HCT116 (cell line): ENCODE measurements at regions not wholly inside any gene's neighbourhood (a gene's known extent, or its start where the extent isn't known, plus 50 kb on each side); places are given as distances from the start of the nearest gene placed in this dataset.

Experiments used
- ATAC-seq: fragments of 200-7000 bp; cut with Tn5 transposase; 2 replicates; pipeline ENCODE4 v1.9.1; 2020; ENCODE audit warnings: mild to moderate bottlenecking, moderate library complexity
- BruUV-seq: library from RNA; stranded (reverse); fragments of 400-500 nt; replicated peaks from 2 replicates; lab custom pipeline; 2021; lab: Mats Ljungman, UMichigan
- CTCF ChIA-PET: fragments of 300-600 bp; sonication (Branson Sonifier 250); formaldehyde crosslinking; loops from one replicate; lab custom pipeline; 2021; ENCODE audit warnings: antibody characterized with exemption; lab: Charles Lee
- POLR2A ChIA-PET: fragments of 300-600, 350-600 bp; sonication (Branson Sonifier 250); formaldehyde crosslinking; loops from one replicate; lab custom pipeline; 2021; ENCODE audit warnings: antibody characterized with exemption; lab: Charles Lee
- RAD21 ChIA-PET, 2 experiments: fragments of 300-600 bp; sonication (Branson Sonifier 250); formaldehyde crosslinking; loops; one replicate each; lab custom pipeline; 2023; ENCODE audit warnings: low total read pairs in 2 of 2; ENCODE audit not compliant: uncharacterized antibody in 2 of 2, unreplicated experiment in 2 of 2, low non-redundant PET in 1 of 2; lab: Charles Lee
- DNase-seq: peaks from one replicate; pipeline ENCODE4 v3.0.0-alpha.2; 2010; ENCODE audit warnings: low read depth, low spot score
- H2AFZ ChIP-seq: fragments of 200-600 bp; shearing (Covaris generic), sonication (generic); 2 replicates; pipeline ENCODE4 v1.6.1; 2017; ENCODE audit warnings: low read depth, mixed run types, mixed read lengths, antibody characterized with exemption, low read length; ENCODE audit not compliant: poor library complexity, severe bottlenecking
- H3K27ac ChIP-seq: 2 replicates; pipeline ENCODE4 v1.5.1; 2012; ENCODE audit warnings: low read depth, low read length
- H3K27me3 ChIP-seq: fragments of 200-600 bp; sonication (generic); 2 replicates; pipeline ENCODE4 v1.6.1; 2016; ENCODE audit warnings: mixed run types, low read length, mixed read lengths; ENCODE audit not compliant: insufficient read depth
- H3K36me3 ChIP-seq, 2 experiments: fragments of 200-500 bp in 1 of 2; fragments of 200-600 bp in 1 of 2; sonication (Bioruptor generic) in 1 of 2; sonication (generic) in 1 of 2; 2 replicates each; pipeline versions ENCODE4 v1.5.1 to v1.6.1; 2014 to 2016; ENCODE audit warnings: low read length in 2 of 2, inconsistent platforms in 1 of 2, mixed read lengths in 1 of 2, mixed run types in 1 of 2; ENCODE audit not compliant: insufficient read depth in 2 of 2, control insufficient read depth in 1 of 2
- H3K4me1 ChIP-seq, 2 experiments: fragments of 200-600 bp in 1 of 2; sonication (generic) in 1 of 2; 2 replicates each; pipeline versions ENCODE4 v1.5.1 to v1.6.1; 2012 to 2017; ENCODE audit warnings: low read length in 2 of 2, inconsistent platforms in 1 of 2, mild to moderate bottlenecking in 1 of 2, mixed read lengths in 1 of 2, mixed run types in 1 of 2, moderate library complexity in 1 of 2; ENCODE audit not compliant: insufficient read depth in 2 of 2, control insufficient read depth in 1 of 2
- H3K4me2 ChIP-seq: fragments of 200-600 bp; sonication (generic); 2 replicates; pipeline ENCODE4 v1.6.1; 2017; ENCODE audit warnings: mixed run types, low read length, mixed read lengths
- H3K4me3 ChIP-seq, 2 experiments: fragments of 200-600 bp in 1 of 2; sonication (generic) in 1 of 2; replicated peaks in 1 of 2; 2 replicates each; pipeline ENCODE4 v1.5.1; 2011 to 2016; ENCODE audit warnings: low read length in 2 of 2, control low read depth in 1 of 2, low read depth in 1 of 2, mild to moderate bottlenecking in 1 of 2, mixed read lengths in 1 of 2, mixed run types in 1 of 2
- H3K79me2 ChIP-seq: fragments of 200-600 bp; sonication (generic); 2 replicates; pipeline ENCODE4 v1.6.1; 2017; ENCODE audit warnings: mild to moderate bottlenecking, mixed run types, low read length, moderate library complexity, mixed read lengths; ENCODE audit not compliant: insufficient read depth
- H3K9ac ChIP-seq: fragments of 200-600 bp; sonication (generic); 2 replicates; pipeline ENCODE4 v1.6.1; 2016; ENCODE audit warnings: low read length, mixed read lengths
- H3K9me2 ChIP-seq: fragments of 200-600 bp; sonication (generic), shearing (Covaris generic); 2 replicates; pipeline ENCODE4 v1.6.1; 2017; ENCODE audit warnings: mixed run types, mild to moderate bottlenecking, moderate library complexity; ENCODE audit not compliant: insufficient read depth
- H3K9me3 ChIP-seq, 2 experiments: fragments of 200-500 bp in 1 of 2; fragments of 200-600 bp in 1 of 2; sonication (Bioruptor generic) in 1 of 2; sonication (generic) in 1 of 2; 2 replicates each; pipeline ENCODE4 v1.6.1; 2014 to 2017; ENCODE audit warnings: low read length in 2 of 2, mixed read lengths in 2 of 2, inconsistent platforms in 1 of 2, low read depth in 1 of 2, mild to moderate bottlenecking in 1 of 2, mixed run types in 1 of 2, moderate library complexity in 1 of 2; ENCODE audit not compliant: control insufficient read depth in 1 of 2, insufficient read depth in 1 of 2
- H4K20me1 ChIP-seq: fragments of 200-600 bp; sonication (generic), shearing (Covaris generic); 2 replicates; pipeline ENCODE4 v1.6.1; 2017; ENCODE audit warnings: mixed run types, mild to moderate bottlenecking, moderate library complexity; ENCODE audit not compliant: insufficient read depth
- ATF3 ChIP-seq: IDR thresholded peaks from 2 replicates; pipeline ENCODE4 v1.6.1; 2012
- CBX3 ChIP-seq: IDR thresholded peaks from 2 replicates; pipeline ENCODE4 v1.6.1; 2012; ENCODE audit warnings: low read depth
- CEBPB ChIP-seq: IDR thresholded peaks from 2 replicates; pipeline ENCODE4 v1.6.1; 2012; ENCODE audit warnings: low read depth
- CTCF ChIP-seq, 3 experiments: fragments of 200-600 bp in 1 of 3; sonication (generic) in 1 of 3; IDR thresholded peaks in 2 of 3; conservative IDR thresholded peaks in 1 of 3; 2 replicates each; pipeline ENCODE4 v1.5.1; 2012 to 2017; ENCODE audit warnings: low read depth in 2 of 3, low read length in 2 of 3, antibody characterized with exemption in 1 of 3, borderline replicate concordance in 1 of 3, control low read depth in 1 of 3, mild to moderate bottlenecking in 1 of 3, mixed read lengths in 1 of 3, mixed run types in 1 of 3, moderate library complexity in 1 of 3; ENCODE audit not compliant: insufficient read depth in 1 of 3
- EGR1 ChIP-seq: IDR thresholded peaks from 2 replicates; pipeline ENCODE4 v1.6.1; 2012; ENCODE audit warnings: low read depth
- EZH2 ChIP-seq: fragments of 200-600 bp; sonication (generic); IDR thresholded peaks from 2 replicates; pipeline ENCODE4 v1.6.1; 2017; ENCODE audit warnings: antibody characterized with exemption, mixed run types
- EZH2phosphoT487 ChIP-seq: fragments of 200-600 bp; IDR thresholded peaks from 2 replicates; pipeline ENCODE4 v1.6.1; 2018; ENCODE audit warnings: antibody characterized with exemption, borderline replicate concordance
- FOSL1 ChIP-seq: IDR thresholded peaks from 2 replicates; pipeline ENCODE4 v1.6.1; 2012; ENCODE audit warnings: low read depth
- JUND ChIP-seq: IDR thresholded peaks from 2 replicates; pipeline ENCODE4 v1.6.1; 2012
- MAX ChIP-seq: IDR thresholded peaks from 2 replicates; pipeline ENCODE4 v1.6.1; 2012
- POLR2AphosphoS5 ChIP-seq: IDR thresholded peaks from 2 replicates; pipeline ENCODE4 v1.6.1; 2011; ENCODE audit warnings: mild to moderate bottlenecking, low read depth, low read length, moderate library complexity
- SIN3A ChIP-seq: IDR thresholded peaks from 2 replicates; pipeline ENCODE4 v1.6.1; 2012; ENCODE audit warnings: low read depth
- SP1 ChIP-seq: IDR thresholded peaks from 2 replicates; pipeline ENCODE4 v1.6.1; 2012; ENCODE audit warnings: low read depth
- SRF ChIP-seq: IDR thresholded peaks from 2 replicates; pipeline ENCODE4 v1.6.1; 2012; ENCODE audit warnings: low read depth
- TCF7L2 ChIP-seq: IDR thresholded peaks from 2 replicates; pipeline ENCODE4 v1.7.0; 2011; ENCODE audit warnings: borderline replicate concordance, inconsistent platforms; ENCODE audit not compliant: insufficient read depth, insufficient read length; ENCODE audit errors: extremely low read depth
- ZBTB33 ChIP-seq: IDR thresholded peaks from 2 replicates; pipeline ENCODE4 v1.6.1; 2011; ENCODE audit warnings: mild to moderate bottlenecking, low read length, moderate library complexity; ENCODE audit not compliant: insufficient replicate concordance; ENCODE audit errors: extremely low read depth
- ZFX ChIP-seq: fragments of 450-650 bp; IDR thresholded peaks from 2 replicates; pipeline ENCODE4 v1.6.1; 2017
- intact Hi-C: fragments of 100-400 bp; cut with micrococcal nuclease; formaldehyde crosslinking; loops from 2 replicates; pipeline ENCODE4 v1.10.0; 2022

- H3K9ac ChIP-seq: no peak overlapping the region
- DNase-seq: no peak
- ATAC-seq: no peak
- H4K20me1 ChIP-seq: no peaks in the 10 kb centered on the region; the same call in 1 of the 2 replicates
- H3K27ac ChIP-seq: no peak overlapping the region
- ChIA-PET RAD21 (no interaction called here), POLR2A (no interaction called here), CTCF (no interaction called here)
- no peaks in the 10 kb centered on the region for H3K36me3 ChIP-seq
- no peak overlapping the region for H2AFZ ChIP-seq
- H3K9me2 ChIP-seq: no peaks in the 10 kb centered on the region
- H3K4me2 ChIP-seq: no peak overlapping the region
- no peaks in the 10 kb centered on the region for H3K9me3 ChIP-seq
- no TSS peak for BruUV-seq
- H3K27me3 ChIP-seq: no peaks in the 10 kb centered on the region
- H3K79me2 ChIP-seq: no peaks in the 10 kb centered on the region
- TF ChIP-seq EGR1: no peak
- TF ChIP-seq SP1: no peak
- TF ChIP-seq TCF7L2: no peak
- TF ChIP-seq SIN3A: no peak
- no peak for TF ChIP-seq MAX
- no peak for TF ChIP-seq CTCF (IDR thresholded peaks at IDR 0.05 in 2 of 3, conservative IDR thresholded peaks at IDR 0.05 in 1 of 3; ENCODE audit: borderline replicate concordance in 1 of 3, insufficient read depth in 1 of 3, low read depth in 2 of 3, low read length in 2 of 3)
- no peak for TF ChIP-seq JUND
- TF ChIP-seq EZH2: no peak
- no peaks in the 10 kb centered on the region for H3K4me1 ChIP-seq
- intact Hi-C loops: no loop called here
- H3K4me3 ChIP-seq: no peak overlapping the region
Observed at GRCh38 chr7:89685287-89685686, 469.0 kb upstream of the STEAP1 start.

GRCh38 chr7:89687211-89687610 is 467.1 kb upstream of the STEAP1 start:
- CTCF ChIA-PET: no interaction called here

More at GRCh38 chr7:89687211-89687610, 467.1 kb upstream of the STEAP1 start:
- no peaks in the 10 kb centered on the region for H3K9me3 ChIP-seq
- BruUV-seq: no TSS peak
- no peaks in the 10 kb centered on the region for H3K4me1 ChIP-seq
- no peak overlapping the region for H3K4me2 ChIP-seq
- H3K9ac ChIP-seq: no peak overlapping the region
- H3K27ac ChIP-seq: no peak overlapping the region
- no peak for ATAC-seq
- H4K20me1 ChIP-seq: no peaks in the 10 kb centered on the region; the same call in 1 of the 2 replicates
- DNase-seq: no peak
- no peaks in the 10 kb centered on the region for H3K36me3 ChIP-seq
- TF ChIP-seq ATF3 (no peak), SRF (no peak), SIN3A (no peak), EZH2phosphoT487 (no peak), FOSL1 (no peak), EZH2 (no peak), CEBPB (no peak), SP1 (no peak), POLR2AphosphoS5 (no peak), ZBTB33 (no peak), CBX3 (no peak), ZFX (no peak)
- no peaks in the 10 kb centered on the region for H3K27me3 ChIP-seq
- ChIA-PET RAD21 (no interaction called here), POLR2A (no interaction called here)
- no peak overlapping the region for H3K4me3 ChIP-seq
- no peak overlapping the region for H2AFZ ChIP-seq
- intact Hi-C loops: no loop called here
- no peaks in the 10 kb centered on the region for H3K9me2 ChIP-seq
- no peaks in the 10 kb centered on the region for H3K79me2 ChIP-seq
